ENCODE measurements at regions not wholly inside any gene's neighbourhood (a gene's known extent, or its start where the extent isn't known, plus 50 kb on each side); places are given as distances from the start of the nearest gene placed in this dataset.

DNA sequence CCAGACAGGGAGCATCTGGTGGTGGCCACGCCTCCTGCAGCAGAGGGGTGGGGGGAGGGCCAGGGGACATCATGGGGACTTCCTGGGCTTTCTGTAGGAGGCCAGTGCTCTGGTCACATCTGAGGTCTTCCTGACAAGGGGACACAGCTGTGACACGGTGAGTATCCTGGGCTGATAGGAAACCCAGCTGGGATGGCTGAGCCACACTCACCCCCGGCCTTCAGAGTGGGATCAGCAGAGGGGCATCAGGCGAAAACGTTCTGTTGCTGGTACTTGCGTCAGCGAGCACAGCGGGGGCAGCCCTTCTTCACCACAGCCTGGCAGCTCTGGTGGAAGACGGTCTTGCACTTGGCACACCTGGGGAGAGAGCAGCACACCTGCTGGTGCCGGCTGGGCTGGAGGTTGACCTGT is 122.9 kb upstream of the SMURF2 start:
- TF ChIP-seq CTCF (IDR thresholded peaks at IDR 0.05; ENCODE audit: low read length) (no peak), EZH2 (IDR thresholded peaks at IDR 0.05; ENCODE audit: borderline replicate concordance, low read length) (no peak)
